GM21786 (cell line): ENCODE measurements at regions not wholly inside any gene's neighbourhood (a gene's known extent, or its start where the extent isn't known, plus 50 kb on each side); places are given as distances from the start of the nearest gene placed in this dataset.

Source experiments
- ATAC-seq: cut with Tn5 transposase; IDR thresholded peaks from one replicate; pipeline ENCODE4 v1.9.1; 2021; ENCODE audit not compliant: unreplicated experiment

DNA sequence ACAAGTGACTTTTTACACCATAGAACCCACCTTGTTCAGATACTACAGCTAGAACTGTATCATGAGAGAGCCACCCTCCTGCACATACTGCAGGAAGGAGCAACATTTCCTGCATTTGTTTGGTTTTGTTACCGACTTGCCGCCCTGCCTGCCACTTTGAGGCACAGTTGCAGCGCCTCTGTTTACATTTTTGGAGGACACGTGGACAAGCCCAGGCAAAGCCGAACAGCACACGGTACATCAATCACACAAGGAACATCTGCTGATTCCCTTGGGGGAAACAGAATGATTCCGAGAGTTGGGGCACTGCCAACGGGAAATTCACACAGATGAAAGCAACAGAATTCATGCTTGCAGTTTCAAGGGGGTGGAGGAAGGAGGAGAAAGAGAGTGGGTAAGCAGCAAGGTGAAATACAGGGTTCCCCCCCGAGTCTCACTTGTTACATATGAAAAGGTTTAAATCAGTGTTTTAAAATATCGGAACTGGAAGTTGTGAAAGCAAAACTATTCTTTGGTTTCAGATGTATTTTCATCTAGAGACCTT lies 110.7 kb downstream of the BTG1 start:
- ATAC-seq = peak; percentile 77

DNA sequence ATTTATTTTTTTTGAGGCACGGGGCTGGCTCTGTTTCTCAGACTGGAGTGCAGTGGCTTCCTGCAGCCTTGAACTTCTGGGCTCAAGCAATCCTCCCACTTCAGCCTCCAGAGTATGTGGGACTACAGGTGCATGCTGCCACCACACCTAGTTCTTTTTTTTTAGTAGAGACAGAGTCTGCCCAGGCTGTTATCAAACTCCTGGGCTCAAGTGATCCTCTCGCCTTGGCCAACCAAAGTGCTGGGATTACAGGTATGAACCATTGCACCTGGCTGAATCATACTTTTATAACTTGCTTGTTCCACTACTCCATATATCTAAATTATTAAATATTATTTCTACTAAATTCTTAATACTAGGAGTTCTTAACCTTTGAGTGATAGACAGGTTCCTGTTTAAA lies 111.6 kb downstream of the BTG1 start:
- ATAC-seq = no peak

DNA sequence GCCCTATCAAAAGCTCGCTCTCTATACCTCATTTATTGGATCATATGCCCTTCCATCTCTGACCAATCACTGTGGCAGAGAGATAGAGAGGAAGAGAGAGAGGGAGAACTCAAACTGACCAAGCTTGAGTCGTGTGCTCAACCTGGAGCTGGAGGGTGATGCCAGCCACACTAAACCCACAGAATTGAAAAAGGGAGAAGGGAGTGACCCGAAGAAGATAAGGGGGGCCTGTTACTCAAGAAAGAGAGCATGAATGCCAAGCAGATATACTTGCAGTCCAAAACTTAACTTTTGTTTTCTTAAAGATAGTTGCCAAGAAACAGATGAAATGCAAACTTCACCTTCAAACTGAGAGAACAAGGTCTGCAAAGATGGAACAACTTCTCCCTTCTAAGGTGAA lies 112.7 kb downstream of the BTG1 start:
- no peak for ATAC-seq

DNA sequence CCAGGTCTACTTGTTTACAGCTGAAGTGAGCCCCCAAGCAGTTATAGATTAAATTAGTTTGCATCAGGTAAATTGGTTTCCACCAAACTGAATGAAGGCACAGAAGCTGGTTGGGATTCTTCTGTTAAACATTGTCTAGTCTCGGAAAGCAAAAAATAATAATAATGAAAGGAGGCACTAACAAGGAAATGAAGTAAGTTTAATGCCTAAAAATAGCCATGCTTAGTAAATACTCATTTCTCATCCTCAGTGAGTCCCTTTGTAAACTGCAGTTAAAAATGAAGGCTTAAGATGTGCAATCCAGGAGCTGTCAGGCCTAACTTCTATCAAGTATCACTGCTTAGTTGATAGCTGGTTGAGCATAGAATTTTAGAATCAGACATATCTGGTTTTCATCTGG lies 113.5 kb downstream of the BTG1 start:
- ATAC-seq = no peak

DNA sequence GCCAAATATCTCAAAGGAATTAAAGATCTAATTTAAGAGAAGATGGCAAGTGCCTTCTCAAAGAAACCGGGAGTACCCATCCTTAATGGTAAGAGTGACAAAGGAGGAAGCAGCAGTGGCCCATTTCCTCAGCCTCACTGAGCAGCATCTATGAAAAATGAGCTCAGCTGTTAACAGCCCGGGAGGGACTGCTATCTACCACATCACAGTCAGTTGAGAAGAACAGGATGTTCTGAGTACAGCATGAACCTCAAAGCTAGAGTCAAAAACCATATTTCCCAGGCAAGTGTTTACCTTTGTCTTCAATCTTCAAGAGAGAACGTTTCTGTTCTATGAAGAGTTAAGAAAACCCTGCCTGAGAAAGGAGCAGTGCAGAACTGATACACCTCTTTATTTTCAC lies 115.0 kb downstream of the BTG1 start:
- peak; percentile 64 for ATAC-seq

DNA sequence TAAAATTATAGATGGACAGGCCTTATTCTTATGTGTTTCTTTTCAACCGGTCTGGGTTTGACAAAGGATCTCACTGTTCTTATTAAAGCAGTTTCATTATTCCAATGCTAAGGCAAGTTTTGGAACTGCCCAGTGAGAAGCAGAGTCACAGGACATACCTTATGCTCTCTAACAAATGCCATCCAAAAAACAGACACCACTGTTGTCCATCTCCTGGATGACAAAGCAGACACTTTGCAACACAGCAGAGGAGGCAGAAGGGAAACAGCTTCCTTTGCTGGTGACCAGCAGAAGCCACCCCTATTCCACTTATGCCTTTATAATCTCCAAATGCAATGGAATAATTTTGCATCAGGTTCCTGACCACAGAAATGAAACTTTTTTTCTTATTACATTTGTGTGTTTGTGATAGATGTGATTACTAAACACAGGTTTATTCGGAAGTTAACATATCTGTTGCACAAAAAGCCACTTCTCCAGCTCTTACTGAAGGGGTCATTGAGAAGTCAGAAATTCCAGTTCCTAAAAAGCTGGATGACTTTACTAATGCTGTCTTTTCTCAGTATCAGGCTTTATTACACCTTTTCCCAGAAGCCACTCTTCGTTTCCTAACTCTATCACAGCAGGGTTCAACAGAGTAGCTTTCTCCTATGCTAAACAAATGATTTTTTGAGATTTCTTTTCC lies 115.6 kb downstream of the BTG1 start:
- ATAC-seq = no peak

DNA sequence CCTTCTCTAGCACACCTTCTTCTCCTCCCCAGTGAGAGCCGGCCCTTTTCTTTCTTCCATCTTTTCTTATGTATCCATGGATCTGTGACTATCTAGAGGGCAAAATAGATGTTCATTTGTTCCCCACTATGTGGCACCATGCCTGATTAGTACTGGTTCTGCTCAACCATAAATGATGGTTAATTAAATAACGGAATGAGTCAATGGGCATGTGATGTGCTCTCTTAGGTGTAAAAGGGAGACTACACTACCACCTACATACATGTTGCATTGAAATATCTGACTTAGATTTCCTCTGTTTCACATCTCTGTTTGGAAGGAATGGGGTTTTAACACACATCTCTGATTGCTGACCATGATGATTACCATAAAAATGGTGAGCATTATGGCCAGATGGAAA lies 116.5 kb downstream of the BTG1 start:
- ATAC-seq = no peak

DNA sequence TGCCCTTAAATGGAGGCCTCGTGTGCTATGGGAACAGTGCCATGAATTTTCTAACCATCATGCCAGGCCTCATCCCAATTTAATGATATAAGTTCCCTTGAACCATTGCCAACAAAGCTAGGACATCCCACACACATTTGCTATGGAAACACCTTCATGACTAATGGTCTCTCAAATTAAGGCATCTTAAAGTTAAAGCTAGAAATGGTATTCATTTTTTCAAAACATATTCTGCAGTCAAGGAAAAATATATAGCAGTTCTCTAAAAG lies 117.3 kb downstream of the BTG1 start:
- ATAC-seq = no peak

DNA sequence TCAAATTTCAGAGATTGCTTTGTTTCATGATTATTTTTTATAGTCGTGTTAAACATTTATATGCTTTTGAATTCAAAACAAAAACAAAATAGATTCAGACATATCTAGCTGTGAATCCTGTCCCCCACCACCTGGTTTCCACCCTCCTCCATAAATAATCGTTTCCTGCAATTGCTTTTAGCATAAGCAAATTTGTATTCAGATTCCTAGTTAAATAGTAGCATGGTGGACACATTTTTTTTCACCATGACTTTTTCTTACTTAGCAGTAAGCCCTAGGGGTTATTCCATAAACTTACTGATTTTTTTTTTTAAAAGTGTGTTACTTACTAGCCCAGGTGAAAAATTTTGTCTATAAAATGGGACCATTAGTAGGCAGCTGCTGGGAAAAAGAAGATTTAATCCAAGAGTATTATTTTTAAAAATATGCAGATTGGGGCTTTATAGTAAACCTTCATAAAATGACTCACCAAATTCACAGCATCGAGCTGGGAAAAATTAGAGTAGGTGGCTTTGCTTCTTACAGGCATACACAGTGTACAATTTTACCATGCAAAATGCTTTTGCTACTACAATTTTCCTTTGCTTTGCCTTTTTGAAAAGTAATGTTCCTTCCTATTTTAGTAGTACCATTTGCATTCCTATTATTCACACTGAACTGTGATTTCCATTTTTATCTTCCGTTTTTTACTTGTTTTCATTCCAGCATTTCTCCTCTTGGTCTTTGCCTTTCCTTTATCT lies 117.8 kb downstream of the BTG1 start:
- ATAC-seq = no peak

DNA sequence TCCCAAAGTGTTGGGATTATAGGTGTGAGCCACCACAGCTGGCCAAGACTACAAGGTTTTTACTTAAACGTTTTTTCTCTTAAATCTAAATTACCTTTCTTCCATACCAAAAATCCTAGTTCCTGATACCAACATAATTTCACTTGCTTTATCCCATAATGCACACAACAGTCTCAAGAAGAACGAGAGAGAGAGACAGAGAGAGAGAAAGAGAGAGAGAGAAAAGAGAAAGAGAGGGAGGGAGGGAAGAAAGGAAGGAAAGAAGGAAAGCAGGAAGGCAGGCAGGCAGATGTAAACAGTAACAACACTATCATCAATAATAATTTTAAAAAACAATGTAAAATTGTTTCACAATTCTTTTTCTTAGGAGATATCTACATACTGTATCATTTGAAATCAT lies 118.4 kb downstream of the BTG1 start:
- no peak for ATAC-seq

DNA sequence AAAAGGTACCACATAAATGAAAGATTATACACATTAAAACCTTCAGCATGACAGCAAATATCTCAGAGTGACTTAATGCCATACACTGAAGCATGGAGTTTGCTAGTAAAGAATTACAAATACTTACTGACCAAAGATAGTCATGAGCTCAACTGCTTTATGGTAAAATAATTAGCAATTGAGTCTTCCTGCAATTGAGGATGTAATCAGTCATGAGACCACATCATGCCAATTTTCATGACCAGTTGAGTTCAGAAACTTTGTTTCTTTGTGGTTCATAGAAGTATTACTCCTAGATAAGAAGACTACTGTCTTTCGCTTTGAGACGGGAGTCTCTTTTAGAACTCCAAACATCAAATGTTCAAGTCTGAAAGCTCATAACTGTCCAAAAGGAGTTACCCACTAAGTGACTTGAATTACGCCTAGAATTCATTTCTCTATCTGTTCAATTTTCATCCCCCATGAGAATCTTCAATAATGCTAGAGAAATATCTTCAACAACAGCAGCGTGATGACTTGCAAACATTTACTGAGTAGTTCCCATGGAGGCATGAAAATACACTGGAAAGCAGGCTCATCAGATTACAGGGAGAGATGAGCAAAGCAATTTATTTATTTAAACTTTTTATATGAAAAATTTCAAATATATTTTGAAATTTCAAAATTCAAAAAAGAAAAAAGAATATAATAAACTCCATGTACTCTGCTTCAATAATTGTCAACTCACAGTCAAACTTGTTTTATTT lies 120.0 kb downstream of the BTG1 start:
- no peak for ATAC-seq

DNA sequence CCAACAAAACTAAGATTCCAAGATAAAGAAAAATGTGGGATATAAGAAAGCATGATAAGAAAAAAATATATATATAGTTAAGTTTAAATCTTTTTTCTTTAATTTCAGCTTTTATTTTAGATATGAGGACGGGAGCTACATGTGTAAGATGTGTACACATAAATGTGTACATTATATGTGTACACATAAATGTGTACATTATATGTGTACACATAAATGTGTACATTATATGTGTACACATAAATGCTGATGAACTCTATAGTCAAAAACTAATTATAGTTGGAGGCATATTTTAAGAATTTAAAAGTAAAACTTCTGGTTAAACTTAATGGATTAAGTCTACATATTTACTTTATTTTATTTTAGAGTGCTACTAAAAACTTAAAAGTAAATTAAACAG lies 123.6 kb downstream of the BTG1 start:
- ATAC-seq = no peak

DNA sequence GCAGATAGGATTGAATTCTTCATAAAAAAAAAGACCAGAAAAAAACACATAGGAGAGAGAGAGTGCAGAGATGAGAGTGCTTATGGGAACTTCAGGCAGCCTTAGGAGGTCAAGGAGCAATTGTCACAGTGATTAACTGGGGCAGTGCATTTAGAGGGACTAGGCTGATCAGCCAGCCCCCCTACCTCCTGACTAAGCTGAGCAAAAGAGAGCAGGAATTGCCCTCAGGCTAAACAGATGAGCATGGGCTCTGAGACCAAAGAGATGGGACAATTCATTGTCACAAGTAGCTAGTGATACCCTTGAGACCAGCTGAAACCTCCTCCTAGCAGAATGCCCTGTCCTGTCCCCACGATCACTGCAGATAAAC lies 124.0 kb downstream of the BTG1 start:
- no peak for ATAC-seq

DNA sequence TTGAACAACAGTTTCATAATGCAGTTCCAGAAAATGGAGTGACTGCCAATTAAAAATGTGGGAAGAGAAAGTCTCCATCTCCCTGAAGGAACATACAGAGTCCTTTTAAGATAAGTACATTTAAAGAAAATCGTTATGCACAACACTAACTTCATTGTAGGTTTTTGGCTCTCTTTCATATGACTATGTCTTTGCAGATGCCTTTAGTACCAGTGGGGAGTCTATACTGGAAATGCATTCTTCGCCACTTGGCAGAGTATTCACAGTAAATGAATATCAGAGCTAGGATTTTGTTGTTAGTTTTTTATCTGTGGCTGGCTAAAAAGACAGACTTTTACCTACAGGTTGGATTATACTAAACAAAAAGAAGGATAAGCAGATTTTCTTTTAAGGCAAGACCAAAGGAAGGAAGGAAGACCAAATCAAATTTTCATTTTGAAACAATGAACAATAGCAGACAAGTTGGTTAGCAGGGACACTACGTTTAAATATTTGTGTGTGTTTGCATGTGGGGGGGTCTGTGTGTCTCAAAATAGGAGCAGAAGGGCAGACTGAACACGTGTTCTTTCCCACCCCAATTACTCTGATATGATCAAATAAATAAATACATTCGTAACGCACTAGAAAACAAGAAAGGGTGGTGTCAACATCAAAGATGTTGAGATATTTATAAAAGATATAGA lies 124.5 kb downstream of the BTG1 start:
- no peak for ATAC-seq

DNA sequence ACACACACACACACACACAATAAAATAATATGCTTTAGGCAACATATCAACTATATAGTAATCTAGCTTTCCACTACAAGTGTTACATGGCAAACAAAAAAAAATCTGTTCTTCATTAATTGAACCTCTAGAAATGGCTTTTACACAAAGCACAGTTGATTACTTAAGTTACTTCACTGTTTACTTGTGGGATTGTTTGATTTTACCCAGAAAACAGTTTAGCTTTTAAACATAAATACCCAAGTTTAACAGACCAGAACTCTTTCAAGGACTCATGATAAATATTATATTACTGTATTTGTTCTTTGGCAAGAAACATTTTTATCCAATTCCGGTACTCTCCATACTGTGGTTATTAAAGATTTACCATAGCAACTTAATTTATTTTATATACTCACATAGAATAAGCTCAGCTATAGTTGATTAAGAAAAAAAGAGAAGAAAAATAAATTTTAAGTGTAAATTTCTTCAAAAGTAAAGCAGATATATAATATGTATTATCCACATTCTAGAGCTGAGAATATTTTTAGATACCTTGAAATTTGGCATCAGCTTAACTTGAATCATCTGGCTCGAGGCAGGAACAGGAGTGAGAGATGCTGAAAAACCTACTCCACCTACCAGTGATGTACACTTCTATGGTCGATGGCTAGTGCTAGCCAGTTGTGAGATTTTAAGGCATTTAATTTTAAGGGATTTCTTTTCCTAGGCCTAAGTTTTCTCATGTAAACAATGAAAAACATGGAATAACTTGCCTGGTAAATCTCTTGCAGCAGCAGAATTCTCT lies 126.0 kb downstream of the BTG1 start:
- no peak for ATAC-seq

DNA sequence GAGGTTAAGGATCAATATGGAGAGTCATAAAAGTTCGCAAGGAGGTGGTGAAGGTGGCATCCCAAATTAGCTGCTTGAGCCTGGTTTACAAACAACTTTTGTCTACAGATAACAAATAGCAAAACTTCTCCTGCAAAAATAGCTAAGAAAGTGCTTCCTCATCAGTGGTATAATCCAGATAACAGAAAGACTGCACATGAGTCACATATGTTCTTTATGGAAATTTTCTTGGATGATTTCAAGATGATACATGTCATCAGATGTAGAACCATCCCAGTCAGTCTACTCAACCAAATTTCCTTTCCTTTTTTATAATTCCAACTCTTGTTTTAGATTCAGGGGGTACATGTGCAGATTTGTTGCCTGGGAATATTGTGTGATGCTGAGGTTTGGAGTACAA lies 133.0 kb downstream of the BTG1 start:
- ATAC-seq = no peak

DNA sequence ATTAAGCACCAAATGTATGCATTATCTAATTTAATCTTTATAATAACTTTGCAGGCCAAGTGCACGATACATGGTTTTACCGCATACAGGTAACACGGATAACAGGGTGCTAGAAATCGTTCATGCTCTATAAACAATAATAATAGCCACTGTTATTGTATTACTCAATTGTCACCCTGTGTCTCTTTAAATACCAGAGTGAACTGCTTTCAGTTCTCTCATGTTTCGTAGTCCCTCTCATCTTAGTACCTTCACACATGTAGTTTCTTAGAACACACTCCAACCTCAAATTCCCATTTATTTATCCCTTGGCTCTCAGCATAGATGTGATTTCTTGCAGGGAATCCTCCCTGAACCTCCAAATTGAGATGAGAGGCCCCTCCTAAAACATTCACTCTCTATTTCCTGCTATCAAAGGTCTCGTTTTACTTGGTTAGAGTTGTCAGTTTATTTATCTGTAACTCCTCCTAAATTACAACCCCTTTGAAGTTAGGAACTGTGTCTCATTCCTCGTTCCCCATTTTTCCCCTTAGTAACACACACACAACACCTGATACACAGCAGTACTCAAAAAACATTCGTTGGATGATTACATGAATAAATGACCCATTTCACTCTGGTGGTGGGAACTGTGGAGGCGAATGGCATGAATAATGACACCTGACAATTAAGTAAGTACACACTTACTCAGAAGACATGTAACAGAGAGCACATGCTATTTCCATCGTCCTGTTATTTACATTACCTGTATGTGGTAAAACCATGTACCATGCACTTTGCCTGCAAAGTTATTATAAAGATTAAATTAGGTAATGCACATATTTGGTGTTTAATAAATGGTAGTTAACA lies 134.6 kb downstream of the BTG1 start:
- ATAC-seq = no peak

DNA sequence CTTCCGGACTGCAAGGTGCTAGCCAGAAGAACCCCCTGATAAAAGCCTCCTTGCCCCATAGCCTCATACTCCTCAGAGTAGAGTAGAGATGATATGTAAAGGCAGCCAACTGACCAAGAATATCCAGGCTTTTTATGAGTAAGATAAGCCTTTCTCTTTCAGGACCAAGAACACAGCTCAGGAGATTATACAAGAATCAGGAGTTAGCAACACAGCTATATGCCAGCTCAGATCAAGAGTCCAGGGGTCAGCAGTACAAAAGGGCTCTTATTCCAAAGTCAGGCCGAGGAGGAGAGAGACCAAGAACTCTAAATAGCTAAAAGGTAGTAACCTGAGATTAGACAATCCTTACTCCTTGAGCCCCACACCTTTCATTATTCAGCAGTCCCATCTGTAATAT lies 135.3 kb downstream of the BTG1 start:
- no peak for ATAC-seq

DNA sequence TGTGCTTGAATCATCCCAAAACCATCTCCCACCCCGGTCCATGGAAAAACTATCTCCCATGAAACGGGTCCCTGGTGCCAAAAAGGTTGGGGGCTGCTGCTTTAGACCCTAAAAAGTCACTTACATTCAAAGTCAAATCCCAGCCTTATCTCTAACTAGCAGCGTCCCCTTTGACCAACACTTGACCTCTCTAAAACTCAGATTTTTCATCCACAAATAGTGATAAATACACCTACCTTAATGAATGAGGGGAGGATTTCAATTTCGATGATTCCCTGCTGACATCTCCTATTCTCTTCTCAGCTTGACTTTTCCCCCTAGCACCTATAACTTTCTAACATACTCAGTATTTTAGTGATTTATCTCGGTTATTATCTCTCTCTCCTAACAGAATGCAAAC lies 137.3 kb downstream of the BTG1 start:
- no peak for ATAC-seq

DNA sequence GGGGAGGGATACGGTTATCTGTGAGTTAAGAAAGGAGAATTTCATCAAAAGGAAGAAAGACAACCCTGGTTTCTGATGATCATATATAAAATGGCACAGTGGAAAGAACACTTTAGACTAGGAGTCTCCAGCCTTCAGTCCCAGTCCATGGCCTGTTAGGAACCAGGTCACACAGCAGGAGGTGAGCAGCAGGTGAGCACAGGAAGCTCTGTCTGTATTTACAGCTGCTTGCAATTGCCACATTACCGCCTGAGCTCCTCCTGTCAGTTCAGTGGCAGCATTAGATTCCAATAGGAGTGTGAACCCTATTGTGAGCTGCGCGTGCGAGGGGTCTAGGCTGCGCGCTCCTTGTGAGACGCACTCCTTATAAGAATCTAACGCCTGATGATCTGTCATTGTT lies 137.9 kb downstream of the BTG1 start:
- ATAC-seq = no peak
